GM21360 (cell line): ENCODE measurements at regions not wholly inside any gene's neighbourhood (a gene's known extent, or its start where the extent isn't known, plus 50 kb on each side); places are given as distances from the start of the nearest gene placed in this dataset.

ENCODE experiments used
- ATAC-seq: cut with Tn5 transposase; IDR thresholded peaks from one replicate; pipeline ENCODE4 v1.9.1; 2021; ENCODE audit warnings: mild to moderate bottlenecking, moderate library complexity; ENCODE audit not compliant: unreplicated experiment

DNA sequence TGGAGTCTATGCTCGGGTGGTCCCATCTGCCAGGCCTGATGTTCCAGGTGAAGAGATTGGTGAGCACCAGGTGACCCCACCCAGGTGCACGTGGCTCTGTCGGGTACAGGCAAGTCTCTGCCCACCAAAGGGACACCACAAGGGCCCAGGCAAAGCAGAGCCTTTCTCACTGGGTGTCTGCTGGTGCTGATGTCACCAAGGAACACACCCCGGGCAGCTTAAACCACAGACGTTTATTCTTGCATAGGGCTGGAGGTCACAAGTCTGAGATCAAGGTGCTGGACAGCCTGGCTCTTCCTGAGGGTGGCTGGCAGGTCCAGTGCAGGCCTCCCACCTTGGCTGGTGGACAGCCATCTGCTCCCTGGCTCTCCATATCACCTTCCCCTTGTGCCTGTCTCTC, 100.7 kb upstream of the CD93 start:
- no peak for ATAC-seq

DNA sequence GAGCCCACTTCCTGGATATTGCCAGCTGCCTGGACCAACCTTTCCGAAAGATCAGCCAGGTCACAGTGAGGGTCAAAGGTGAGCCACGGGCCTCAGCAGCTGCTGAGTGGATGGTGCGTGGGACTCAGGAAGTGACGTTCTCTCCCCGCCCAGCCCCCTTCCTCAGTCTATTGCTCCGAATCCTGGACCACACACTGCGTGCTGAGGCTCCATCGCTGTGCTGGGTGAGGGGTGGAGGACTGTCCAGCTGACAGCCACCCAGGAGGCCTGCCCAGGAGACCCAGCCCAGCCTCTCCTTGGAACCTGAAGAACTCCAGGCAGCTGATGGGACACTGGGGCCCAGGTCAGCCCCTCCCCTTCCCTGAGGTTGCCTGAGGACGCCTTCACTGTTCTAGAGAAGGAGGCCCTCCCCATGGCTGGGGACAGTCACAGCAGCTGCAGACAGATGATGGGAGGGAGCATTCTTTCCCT, 94.4 kb upstream of the CD93 start:
- no peak for ATAC-seq

DNA sequence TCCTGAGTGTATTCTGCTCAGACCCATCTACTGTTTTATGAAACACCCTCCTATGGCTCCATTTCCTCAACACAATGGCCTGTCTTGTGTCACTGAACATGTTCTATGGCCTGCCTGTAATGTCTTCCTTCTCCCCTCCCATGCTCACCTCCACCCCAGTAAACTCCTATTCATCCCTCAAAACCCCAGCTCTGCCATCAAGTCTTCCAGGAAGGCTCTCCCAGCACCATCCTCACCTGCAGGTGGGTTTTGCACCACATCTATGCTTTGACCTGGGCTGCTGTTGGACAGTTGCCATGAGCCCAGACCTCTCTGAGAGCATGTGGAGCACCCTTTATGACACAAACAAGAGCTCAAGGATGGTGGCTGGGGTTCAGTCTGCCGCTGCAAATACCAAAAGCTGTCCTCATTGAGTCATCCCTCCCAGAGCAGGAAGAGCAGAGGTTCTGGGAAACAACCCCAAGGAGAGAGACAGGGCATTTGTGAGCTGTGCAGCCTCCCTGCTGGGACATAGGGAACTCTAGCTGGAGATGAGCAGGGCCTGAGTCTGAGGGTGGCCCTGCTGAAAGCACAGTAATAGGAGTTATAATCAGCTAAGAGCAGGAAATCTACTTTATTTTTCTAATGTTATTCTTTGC, 93.8 kb upstream of the CD93 start:
- ATAC-seq = no peak

DNA sequence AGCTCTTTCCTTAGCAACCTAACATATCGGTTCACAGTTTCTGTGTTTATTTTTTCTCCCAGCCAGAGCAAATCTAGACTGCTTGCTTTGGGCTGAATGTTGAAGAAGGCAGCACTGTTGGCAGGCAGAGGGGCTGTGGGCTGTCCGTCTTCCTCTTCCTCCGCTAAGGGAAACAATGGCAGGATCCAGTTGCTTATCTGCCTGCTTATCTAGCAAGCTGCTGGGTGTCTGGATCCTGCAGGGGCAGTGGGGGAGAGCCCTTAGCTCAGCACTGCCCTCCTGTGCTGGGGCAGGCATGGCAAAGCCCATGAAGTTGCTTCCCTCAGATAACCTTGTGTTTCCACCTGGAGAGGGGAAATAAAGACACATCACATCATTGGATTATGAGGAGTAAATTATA, 92.7 kb upstream of the CD93 start:
- ATAC-seq = no peak

DNA sequence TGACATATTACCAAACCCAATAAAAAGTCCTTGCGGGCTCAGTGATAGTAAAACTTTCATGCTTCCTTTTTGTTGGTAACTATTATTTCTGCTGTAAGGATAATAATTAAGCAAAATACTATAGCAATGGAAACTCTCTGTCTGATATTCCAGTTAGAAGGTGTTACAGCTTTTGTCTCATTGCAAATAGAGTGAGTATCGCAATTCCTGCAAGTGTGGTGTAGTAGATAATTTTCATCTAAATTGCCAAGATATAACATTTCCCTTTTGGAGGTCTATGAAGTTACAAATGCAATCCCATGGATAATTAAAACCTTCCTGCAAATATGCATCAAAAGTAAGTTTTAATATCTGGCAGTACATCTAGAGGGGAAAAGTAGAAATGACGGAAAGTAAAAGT, 88.7 kb upstream of the CD93 start:
- ATAC-seq = no peak

DNA sequence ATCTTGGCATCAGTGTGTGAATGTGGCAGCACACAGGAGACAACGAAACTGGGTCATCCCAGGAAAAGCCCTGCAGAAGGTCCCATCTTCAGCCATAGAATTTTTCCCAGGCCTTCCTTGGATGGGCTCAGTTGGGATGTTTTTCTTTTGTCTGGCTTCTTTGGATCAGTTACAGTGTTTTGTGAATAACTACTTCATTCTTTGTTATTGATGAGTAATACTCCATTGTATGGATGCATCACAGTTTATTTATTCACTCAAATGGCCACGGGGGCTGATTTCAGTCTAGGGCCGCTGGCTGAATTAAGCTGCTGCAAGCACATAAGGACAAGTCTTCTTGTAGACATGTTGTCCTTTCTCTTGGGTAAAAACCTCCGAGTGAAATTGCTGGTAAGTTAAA, 81.3 kb upstream of the CD93 start:
- no peak for ATAC-seq

DNA sequence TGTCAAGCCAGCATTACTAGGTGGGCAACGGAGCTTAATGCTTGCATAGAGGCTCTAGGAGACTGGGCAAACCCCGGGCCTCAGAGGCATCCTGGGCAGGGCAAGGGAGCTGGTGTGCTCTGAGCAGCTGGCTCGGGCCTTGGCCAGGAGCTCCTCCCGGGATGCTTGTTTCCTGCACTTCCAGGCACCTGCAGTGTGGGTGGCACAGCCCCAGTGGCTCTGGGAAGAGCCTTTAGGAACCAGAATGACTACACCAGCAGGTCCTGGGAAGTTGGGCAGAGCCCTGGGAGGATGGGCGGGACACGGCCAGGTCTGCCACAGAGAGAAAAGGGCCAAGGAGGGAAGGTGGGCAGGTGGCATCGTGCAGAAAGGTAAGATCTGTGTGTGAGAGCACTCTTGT, 80.4 kb upstream of the CD93 start:
- ATAC-seq = no peak

DNA sequence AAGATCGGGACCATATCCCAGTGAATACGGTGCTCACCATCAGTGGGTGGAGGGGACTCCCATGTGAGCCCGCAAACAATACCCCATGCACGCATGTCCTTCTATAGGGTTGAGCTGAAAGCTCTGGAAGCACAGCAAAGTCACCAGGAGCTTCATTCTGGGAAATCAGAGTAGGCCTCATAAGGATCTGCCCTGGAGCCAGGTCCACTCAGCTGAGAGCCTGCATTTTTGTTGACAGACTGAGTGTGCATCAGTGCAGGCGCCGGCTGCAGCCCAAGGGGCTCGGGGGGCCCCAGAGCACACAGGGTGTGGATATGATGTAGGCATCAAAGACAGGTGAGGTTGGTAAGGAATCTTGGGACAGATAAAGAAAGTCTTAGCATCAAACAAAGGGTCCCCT, 79.8 kb upstream of the CD93 start:
- no peak for ATAC-seq

DNA sequence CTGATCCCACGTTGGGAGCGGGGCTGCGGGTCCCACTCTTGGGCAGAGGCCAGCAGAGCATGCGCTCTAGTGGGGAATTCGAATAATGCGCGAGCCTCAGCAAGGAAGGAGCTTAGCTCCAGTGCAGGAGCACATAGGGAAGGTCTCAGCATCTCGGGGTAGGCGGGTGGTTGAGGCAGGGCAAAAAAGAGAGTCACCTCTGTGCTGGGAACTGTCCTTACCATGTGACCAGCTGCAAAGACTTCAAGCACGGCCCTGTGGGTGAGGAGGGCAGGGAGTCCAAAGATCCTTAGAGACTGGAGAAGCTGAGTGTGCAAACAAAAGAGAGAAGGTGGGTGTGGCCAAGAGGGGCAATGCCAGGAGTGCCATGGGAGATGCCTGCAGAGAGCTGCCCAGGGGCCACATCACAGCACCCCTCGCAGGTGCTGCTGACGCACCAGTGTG, 79.2 kb upstream of the CD93 start:
- ATAC-seq = no peak

DNA sequence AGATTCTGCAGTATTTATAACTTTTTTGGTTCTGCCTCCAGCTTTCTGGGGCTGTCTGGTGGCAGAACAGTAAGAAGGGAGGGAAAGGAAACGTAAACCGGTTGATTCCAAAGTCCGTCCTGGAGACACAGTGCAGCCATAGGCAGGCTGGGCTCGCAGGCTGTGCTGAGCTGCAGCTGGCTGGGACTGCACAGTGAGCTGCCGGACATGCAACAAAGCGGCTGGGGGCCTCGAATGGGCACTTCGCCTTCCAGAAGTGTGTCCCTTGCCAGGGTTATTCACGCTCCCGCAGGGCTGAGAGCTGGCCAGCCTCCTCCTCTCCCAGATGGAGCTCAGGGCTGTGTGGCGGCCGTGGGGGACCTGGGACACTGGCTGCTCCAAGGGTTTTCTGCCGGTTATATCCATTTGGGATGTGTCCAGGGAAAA, 78.1 kb upstream of the CD93 start:
- no peak for ATAC-seq

DNA sequence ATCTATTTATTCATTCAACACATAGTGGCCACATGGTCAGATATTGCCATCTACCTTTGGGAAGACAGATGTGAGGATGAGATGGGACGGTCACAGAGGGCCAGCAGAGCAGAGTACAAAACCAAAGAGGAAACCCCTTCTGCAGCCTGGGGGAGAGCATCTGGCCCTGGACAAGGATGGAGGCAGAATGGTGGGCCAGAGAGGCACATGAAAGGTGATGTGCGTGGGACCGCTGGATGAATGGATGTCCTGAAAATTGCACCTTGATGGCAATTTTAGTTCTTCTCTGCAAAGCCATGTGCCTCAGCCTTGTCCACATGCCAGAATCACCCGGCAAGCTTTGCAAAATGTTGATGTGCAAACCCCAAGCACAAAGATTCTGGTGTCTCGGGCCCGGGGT, 77.4 kb upstream of the CD93 start:
- no peak for ATAC-seq

DNA sequence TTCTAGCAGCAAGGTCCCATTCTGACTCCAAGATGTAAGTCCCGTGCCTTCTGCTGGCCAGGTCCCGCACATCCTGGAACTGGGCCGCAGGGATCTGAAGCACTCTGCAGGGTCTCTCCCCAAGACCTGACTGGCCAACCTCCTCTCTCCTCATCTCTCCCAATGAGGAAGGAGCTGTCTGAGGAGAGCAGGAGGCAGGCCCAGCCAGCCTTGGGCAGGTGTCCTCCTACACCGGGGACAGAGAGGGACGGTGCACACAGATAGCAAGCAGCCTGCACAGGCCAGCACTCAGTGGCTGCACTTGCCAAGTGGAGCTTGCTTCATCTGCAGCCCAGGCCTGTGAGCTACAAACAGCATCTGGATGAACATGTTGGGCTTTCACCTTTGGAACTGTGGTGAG, 76.8 kb upstream of the CD93 start:
- no peak for ATAC-seq

DNA sequence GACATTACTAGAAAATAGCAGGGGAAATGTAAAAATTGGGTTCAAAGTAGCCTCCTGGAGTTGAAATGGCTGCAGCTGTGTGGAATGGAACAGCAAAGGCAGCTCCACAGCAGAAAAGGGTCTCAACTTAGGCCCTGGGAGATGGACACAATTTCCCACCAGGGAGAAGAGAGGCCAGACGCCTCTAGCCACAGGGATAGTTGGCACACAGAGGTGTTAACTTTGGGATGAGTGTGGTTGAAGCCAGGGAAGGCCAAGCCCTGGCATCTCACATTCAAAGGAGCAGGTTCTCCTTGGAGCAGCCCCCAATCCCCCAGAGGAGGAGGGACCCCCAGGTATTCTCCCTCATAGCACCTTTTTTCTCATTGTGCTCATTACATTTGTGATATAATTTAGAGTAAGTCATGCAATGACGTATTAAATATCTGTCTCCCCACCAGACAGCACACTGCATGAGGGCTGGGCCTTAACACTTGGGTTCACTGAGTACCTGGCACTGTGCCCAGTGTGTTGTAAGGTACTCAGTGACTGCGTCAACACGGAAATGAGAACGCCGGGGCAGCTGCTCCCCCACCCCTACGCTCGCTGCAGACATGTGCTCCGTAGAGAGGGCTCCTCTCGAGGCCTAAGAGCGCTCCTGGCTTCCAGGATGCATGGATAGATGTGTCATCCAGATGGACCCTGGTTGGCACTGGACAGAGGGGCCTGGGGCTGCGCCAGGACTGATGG, 76.0 kb upstream of the CD93 start:
- no peak for ATAC-seq

DNA sequence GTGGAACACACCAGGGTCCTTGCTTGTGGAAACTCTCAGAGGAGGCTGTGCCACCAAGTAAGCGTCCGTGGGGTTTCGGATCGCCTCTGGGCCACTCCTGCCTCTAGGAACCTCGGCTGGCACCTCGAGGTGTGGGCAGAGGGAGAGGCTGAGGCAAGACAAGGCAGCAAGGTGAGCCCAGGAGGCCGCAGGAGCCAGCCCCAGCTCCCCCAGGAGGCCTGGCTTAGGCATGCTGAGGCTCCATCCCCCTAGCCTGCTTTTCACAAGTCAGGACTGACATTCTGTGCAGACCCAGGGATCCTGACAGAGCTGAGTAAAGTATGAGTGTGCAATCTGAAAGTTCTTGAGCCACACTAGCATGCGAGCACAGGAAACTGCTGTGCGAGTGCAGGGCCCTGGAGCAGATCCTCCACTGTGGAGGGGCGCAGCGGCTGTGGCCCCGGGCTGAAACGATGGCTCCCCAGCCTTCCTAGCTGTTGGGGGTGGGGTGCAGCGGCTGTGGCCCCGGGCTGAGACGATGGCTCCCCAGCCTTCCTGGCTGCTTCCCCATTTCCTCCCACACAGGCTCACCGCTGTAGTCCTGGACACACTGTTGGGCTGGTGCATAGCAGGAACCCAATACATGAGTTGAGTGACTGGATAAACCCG, 75.2 kb upstream of the CD93 start:
- no peak for ATAC-seq

DNA sequence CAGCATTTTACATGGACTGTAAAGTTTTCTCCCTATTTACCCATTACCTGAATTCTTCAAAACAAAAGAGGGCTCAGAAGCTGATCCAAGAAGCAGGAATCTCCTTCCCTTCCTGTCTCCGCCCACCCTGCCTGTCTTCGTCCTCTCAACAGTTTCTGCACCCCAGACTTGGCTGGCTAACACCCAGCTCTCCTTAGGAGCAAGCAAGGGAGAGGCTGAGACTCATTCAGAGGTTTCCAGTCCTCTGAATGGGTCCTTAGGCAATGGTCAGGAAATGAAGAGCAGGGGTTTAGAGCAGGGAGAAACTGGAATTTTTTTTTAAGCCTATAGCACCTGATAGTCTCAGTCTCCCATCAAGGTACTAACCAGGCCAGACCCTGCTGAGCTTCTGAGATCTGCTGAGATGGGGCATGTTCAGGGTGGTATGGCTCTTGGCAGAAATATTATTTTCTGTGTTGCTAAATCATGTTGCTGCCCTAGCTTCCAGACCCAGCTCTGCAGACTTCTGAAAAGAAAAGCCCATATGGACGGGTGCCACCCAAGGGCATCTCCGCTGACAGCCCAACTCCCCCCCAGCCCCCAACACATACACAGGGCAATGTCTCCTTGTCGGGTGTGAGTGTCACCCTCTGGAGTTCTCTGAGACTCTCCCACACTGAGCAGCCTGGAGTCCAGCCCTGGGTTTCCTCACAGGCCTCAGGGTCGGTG, 74.6 kb upstream of the CD93 start:
- ATAC-seq = no peak

DNA sequence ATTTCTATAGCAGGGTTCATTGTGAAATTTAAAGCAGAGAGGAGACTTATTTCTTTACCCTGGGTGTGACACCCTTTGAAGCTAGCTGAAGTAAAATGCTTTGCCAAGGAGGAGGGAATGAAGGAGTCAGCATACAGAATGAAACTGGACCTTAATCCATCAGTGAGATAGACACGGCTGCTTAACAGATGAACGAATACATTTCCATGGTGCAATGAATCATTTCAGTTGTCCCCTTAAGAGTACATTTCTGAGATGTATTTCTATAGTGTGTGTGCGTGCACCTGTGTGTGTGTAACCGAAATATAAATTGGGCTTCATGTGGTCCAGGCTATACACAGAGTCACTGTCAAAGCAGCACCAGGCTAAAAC, 73.8 kb upstream of the CD93 start:
- ATAC-seq = no peak

DNA sequence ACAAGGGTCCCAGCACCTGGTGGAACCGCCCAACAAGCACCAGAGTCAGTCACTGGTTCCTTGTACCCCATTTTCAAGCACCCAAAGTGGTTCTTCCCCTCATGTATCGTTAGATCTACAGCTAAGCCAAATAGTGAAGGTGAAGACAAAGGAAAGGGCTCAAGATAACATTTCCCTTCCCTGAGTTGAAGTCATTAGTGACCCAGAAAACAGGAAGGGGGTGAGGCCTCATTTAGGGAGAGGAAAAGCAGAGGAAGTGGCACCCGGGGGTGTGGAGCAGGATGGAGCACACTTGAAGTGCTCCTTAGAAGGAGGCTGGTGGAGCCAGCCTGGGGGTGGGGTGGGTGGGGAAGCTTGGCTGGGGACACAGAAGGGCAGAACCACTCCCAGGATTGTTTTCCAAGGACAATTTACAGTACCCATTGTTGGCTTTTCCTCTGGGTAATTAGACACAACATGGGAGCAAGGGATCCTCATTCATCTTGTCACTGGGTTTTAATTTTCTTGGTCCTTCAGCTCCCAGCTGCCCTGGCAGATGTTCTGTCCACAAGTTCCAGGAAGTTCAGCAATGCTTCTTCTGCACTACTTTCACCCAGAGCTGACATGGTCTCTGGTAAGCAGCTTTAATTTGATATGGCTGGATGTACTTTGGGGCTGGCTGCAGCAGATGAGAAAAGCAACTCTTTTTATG, 73.3 kb upstream of the CD93 start:
- ATAC-seq = no peak

DNA sequence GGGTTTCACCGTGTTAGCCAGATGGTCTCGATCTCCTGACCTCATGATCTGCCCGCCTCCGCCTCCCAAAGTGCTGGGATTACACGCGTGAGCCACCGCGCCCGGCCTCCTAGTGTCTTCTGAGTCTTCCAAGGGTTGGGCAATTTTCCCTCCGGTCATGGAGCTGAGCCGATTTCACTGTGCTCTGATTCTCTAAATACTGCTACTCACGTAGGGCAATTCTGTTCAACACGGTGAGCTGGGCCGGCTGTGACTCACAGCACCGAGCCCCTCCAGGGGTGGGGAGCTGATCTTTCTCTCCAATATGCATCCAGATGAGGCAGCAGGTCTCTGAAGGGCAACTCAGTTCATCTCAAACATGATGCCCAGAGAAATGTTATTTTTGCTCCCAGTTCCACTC, 71.6 kb upstream of the CD93 start:
- ATAC-seq = no peak

DNA sequence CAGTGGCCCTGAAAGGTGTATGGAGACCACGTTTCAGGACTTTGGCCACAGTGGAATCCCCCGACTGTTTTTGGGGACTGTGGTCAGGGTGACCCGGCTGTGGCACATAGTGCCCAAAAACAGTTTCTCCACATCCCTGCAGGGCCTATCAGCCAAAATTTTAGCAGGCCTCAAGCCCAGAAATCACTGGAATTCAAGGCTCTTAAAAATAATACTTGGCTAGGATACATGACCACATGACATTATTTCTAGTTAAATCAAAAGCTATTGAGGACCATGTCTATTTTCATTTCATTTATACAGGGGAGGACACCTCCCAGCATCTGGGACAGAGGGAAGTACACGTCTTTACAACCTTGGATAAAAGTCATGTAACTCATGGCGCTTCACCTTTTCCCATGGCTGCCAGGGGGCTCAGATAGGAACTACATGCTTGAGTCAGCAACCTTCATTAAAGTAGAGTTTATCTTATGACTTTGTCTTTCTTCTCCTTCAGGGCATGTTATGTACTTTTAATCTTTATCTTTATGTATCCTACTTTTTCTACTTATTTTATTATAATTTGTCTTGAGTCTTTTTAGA, 70.8 kb upstream of the CD93 start:
- no peak for ATAC-seq

DNA sequence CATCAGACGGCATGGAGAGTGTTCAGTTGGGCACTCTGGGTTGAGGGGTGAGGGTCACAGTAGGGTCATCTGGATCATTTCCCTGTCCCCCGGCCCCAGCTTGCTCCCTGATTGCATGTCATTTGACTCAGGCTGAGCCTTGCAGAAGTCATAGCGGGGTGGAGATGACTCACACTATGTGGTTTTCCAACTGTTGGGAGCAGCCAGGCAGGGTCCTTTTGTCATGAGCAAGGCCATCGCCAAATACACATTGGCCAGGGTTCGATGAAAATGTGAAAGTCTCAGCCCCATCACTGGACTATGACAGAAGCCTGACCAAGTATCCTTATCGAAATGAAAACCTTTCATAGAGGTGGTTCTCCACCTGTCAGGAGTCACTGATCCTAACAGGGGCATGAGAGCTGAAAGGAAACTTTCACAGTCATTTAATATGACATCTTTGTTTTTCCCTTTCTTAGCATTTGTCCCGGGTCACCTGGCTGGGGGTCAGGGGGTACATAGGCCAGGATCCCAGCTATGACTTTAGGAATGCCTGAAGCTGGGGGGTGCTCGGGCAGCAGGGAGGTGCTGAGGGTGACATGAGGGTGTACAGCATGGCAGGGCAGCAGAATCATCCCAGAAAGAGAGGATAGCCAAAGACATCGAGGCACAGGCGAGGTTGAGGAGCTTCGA, 70.2 kb upstream of the CD93 start:
- no peak for ATAC-seq
